ENCODE measurements at regions not wholly inside any gene's neighbourhood (a gene's known extent, or its start where the extent isn't known, plus 50 kb on each side); places are given as distances from the start of the nearest gene placed in this dataset.

DNA sequence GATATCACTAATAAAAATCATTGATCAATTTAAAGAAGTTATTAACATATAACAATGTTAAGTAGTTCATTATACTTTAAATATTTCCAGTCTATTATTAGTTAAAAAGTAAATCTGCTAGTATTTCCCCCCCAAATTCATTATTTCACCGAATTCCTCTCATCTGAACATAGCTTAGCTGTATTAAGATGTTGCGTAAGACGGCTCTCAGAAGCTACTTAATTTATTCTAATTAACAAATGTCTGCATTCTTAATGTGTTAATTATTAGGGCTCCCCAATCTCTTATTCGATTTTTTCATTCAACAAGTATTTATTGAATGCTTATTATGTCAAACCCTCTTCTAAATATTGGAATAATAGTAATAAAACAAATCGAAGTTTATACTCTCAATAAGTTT is 290.7 kb downstream of the TRIML1 start:
- POLR2A ChIA-PET, result interaction anchor here (0.6 kb wide), 1 partner anchor 28 kb away, joined by 5 read pairs; no protein-coding TSS in a partner anchor
- Histone ChIP-seq H3K4me1 (ENCODE audit: control insufficient read depth, insufficient read depth, low read length) (peaks cover 3% of the 10 kb centered on the region; the same call in 1 of the 2 replicates), H3K9me3 (ENCODE audit: control insufficient read depth, insufficient read depth, low read depth, low read length) (no peaks in the 10 kb centered on the region), H3K36me3 (ENCODE audit: control insufficient read depth in 2 of 2, insufficient read depth in 1 of 2, low read length in 2 of 2) (no peaks in the 10 kb centered on the region), H3K4me3 (ENCODE audit: low read depth, low read length) (no peak overlapping the region), H3K27ac (ENCODE audit: extremely low read depth, low read depth, low read length) (no peak overlapping the region)
- CTCF ChIA-PET, result no interaction called here
- TF ChIP-seq IKZF3 (tag by site-specific recombination; IDR thresholded peaks at IDR 0.05) (no peak), ZNF302 (tag by site-specific recombination; IDR thresholded peaks at IDR 0.05; ENCODE audit: low read depth) (no peak), ZNF670 (tag by site-specific recombination; IDR thresholded peaks at IDR 0.05; ENCODE audit: low read depth) (no peak), ZFP69B (tag by site-specific recombination; IDR thresholded peaks at IDR 0.05) (no peak), ZNF184 (tag by site-specific recombination; IDR thresholded peaks at IDR 0.05) (no peak), ZNF416 (tag by site-specific recombination; IDR thresholded peaks at IDR 0.05) (no peak), WT1 (tag by site-specific recombination; IDR thresholded peaks at IDR 0.05) (no peak), ZNF621 (tag by site-specific recombination; IDR thresholded peaks at IDR 0.05) (no peak), ZNF596 (tag by site-specific recombination; IDR thresholded peaks at IDR 0.05) (no peak), ZNF561 (tag by site-specific recombination; IDR thresholded peaks at IDR 0.05; ENCODE audit: borderline replicate concordance) (no peak), ZNF132 (tag by site-specific recombination; IDR thresholded peaks at IDR 0.05; ENCODE audit: borderline replicate concordance) (no peak), HOXC10 (CRISPR knock-in tag; IDR thresholded peaks at IDR 0.05) (no peak), ZNF324 (tag by site-specific recombination; IDR thresholded peaks at IDR 0.05) (no peak)

DNA sequence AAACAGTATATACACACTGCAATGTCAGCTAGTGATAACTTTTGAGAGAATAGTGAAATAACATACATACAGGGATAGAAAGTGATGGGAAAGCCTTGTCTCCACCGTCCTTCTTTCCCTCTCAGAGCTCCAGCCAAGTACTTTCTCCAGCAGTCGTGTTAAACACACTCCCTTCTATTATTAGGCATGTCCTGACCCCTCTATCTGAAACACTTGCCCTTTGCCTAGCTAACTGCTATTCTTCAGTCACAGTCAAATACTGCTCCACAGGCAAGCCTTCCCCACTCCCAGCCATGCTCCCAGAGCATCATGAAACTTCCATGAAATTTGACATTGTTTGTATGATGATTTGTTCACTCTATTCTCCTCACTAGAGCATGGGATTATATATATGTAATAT is 291.1 kb downstream of the TRIML1 start:
- no peaks in the 10 kb centered on the region for H3K36me3 ChIP-seq (ENCODE audit: control insufficient read depth in 2 of 2, insufficient read depth in 1 of 2, low read length in 2 of 2)
- TF ChIP-seq ZNF248 (tag by site-specific recombination; IDR thresholded peaks at IDR 0.05) (no peak), ZNF133 (tag by site-specific recombination; IDR thresholded peaks at IDR 0.05) (no peak), ZNF274 (IDR thresholded peaks at IDR 0.05; ENCODE audit: low read length) (no peak), ZNF274 (tag by site-specific recombination; IDR thresholded peaks at IDR 0.05; ENCODE audit: borderline replicate concordance) (no peak), ZEB2 (tag by site-specific recombination; IDR thresholded peaks at IDR 0.05) (no peak), ZNF660 (tag by site-specific recombination; IDR thresholded peaks at IDR 0.05) (no peak), ZNF221 (tag by site-specific recombination; IDR thresholded peaks at IDR 0.05; ENCODE audit: borderline replicate concordance) (no peak), ZSCAN16 (tag by site-specific recombination; IDR thresholded peaks at IDR 0.05) (no peak), ZBTB48 (tag by site-specific recombination; IDR thresholded peaks at IDR 0.05) (no peak)
- TF ChIP-seq, protein P1, sequence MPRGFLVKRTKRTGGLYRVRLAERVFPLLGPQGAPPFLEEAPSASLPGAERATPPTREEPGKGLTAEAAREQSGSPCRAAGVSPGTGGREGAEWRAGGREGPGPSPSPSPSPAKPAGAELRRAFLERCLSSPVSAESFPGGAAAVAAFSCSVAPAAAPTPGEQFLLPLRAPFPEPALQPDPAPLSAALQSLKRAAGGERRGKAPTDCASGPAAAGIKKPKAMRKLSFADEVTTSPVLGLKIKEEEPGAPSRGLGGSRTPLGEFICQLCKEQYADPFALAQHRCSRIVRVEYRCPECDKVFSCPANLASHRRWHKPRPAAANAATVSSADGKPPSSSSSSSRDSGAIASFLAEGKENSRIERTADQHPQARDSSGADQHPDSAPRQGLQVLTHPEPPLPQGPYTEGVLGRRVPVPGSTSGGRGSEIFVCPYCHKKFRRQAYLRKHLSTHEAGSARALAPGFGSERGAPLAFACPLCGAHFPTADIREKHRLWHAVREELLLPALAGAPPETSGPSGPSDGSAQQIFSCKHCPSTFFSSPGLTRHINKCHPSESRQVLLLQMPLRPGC (tag by site-specific recombination; IDR thresholded peaks at IDR 0.05), result no peak
- CTCF ChIA-PET, result no interaction called here
- peaks cover 3% of the 10 kb centered on the region; the same call in 1 of the 2 replicates for H3K4me1 ChIP-seq (ENCODE audit: control insufficient read depth, insufficient read depth, low read length)
- H3K27ac ChIP-seq (ENCODE audit: extremely low read depth, low read depth, low read length), result no peak overlapping the region
- no peaks in the 10 kb centered on the region for H3K9me3 ChIP-seq (ENCODE audit: control insufficient read depth, insufficient read depth, low read depth, low read length)
- H3K4me3 ChIP-seq (ENCODE audit: low read depth, low read length), result no peak overlapping the region
- POLR2A ChIA-PET, result interaction anchor here (0.6 kb wide), 1 partner anchor 28 kb away, joined by 5 read pairs; no protein-coding TSS in a partner anchor

DNA sequence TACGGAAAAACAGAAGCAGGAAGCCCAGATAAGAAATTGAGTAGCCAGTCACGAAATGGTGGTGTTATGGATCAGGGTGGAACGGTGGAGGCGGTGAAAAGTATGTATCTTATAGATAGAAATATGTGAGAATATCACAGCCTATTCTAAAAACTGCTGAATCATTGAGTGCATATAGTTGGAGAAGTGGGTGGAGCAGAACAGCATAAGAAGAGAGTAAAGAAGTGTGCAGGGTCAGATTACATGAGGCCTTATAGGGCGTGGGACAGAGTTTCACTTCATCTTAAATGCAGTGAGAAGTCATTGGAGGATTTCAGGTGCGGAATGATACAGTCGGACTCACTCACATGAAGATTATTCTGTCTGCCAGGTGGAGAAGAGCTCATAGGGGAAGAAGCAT is 293.1 kb downstream of the TRIML1 start:
- Histone ChIP-seq H3K27ac (ENCODE audit: extremely low read depth, low read depth, low read length) (no peak overlapping the region), H3K36me3 (ENCODE audit: control insufficient read depth in 2 of 2, insufficient read depth in 1 of 2, low read length in 2 of 2) (no peaks in the 10 kb centered on the region), H3K4me1 (ENCODE audit: control insufficient read depth, insufficient read depth, low read length) (peaks cover 3% of the 10 kb centered on the region; the same call in 1 of the 2 replicates), H3K4me3 (ENCODE audit: low read depth, low read length) (no peak overlapping the region), H3K9me3 (ENCODE audit: control insufficient read depth, insufficient read depth, low read depth, low read length) (no peaks in the 10 kb centered on the region)
- ChIA-PET CTCF (no interaction called here), POLR2A (no interaction called here)
- TF ChIP-seq, protein P2, sequence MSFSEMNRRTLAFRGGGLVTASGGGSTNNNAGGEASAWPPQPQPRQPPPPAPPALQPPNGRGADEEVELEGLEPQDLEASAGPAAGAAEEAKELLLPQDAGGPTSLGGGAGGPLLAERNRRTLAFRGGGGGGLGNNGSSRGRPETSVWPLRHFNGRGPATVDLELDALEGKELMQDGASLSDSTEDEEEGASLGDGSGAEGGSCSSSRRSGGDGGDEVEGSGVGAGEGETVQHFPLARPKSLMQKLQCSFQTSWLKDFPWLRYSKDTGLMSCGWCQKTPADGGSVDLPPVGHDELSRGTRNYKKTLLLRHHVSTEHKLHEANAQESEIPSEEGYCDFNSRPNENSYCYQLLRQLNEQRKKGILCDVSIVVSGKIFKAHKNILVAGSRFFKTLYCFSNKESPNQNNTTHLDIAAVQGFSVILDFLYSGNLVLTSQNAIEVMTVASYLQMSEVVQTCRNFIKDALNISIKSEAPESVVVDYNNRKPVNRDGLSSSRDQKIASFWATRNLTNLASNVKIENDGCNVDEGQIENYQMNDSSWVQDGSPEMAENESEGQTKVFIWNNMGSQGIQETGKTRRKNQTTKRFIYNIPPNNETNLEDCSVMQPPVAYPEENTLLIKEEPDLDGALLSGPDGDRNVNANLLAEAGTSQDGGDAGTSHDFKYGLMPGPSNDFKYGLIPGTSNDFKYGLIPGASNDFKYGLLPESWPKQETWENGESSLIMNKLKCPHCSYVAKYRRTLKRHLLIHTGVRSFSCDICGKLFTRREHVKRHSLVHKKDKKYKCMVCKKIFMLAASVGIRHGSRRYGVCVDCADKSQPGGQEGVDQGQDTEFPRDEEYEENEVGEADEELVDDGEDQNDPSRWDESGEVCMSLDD (tag by site-specific recombination; IDR thresholded peaks at IDR 0.05), result no peak
- TF ChIP-seq ZNF548 (tag by site-specific recombination; IDR thresholded peaks at IDR 0.05) (no peak), ZNF350 (tag by site-specific recombination; IDR thresholded peaks at IDR 0.05) (no peak), TRIM28 (IDR thresholded peaks at IDR 0.05; ENCODE audit: borderline replicate concordance, low read length) (no peak)
- TF ChIP-seq, protein P3, sequence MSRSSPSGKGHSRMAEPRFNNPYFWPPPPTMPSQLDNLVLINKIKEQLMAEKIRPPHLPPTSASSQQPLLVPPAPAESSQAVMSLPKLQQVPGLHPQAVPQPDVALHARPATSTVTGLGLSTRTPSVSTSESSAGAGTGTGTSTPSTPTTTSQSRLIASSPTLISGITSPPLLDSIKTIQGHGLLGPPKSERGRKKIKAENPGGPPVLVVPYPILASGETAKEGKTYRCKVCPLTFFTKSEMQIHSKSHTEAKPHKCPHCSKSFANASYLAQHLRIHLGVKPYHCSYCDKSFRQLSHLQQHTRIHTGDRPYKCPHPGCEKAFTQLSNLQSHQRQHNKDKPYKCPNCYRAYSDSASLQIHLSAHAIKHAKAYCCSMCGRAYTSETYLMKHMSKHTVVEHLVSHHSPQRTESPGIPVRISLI (tag by site-specific recombination; IDR thresholded peaks at IDR 0.05), result no peak
